ENCODE measurements at regions not wholly inside any gene's neighbourhood (a gene's known extent, or its start where the extent isn't known, plus 50 kb on each side); places are given as distances from the start of the nearest gene placed in this dataset.
A peak's percentile ranks its signal among the peaks of the same experiment; 100 is the strongest.

GRCh38 chr2:151071906-151072305 is 189.8 kb downstream of the RBM43 start:
- no peak for DNase-seq

DNA sequence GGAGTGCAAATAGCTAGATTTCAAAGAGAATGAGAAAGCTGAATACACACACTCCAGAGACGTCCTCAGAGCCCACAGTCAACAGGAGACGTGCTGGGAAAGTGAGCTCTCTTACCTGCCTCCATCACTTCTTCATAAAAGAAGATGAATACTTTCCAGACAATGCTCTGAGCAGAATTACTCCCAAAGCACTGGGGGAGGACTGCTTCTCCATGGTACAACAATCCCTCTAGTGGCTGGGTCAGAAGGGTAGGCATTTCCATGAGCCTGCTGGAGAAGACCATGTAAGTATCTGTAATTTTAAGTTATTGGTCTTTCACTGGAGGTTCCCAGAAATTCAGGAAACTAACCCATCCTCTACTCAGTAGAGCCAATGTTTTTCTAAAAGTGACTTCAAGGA is 190.3 kb downstream of the RBM43 start:
- DNase-seq: no peak

DNA sequence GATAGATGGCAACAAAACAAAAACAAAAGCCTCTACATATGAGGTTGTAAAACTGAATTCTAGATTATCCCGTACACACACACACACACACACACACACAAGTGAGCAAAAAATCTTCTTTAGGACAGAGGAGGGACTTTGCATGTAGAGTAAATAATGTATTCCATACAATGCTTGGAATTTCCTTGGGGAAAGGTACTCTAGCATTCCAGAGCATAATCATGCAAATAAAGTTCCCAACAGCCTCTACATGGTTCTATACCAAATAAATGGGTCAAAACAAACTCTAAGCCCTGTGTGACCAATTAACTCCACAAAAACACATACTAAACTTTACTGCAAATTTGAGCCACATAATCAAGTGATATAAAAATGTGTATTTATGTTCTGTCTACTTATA is 191.4 kb downstream of the RBM43 start:
- DNase-seq: no peak

GRCh38 chr2:151067658-151068369 is 193.8 kb downstream of the RBM43 start:
- no peak for DNase-seq

DNA sequence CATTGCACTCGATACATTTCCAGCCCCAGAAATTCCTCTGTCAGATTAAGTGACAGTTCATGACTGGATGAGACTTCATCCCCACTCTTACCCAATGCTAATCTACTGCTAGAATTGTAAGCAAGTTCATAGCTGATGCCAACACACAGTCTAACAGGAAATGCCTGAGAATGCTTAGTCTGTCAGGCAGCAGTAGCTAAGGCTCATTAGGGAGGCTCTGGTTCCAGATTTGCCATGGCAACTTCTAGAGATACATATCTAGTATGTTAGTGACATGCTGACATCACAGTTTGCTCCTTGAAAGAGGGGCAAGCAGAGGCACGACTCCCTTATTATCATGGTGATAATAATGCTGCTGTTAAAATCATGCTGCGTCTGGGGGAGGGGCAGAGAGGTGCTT is 198.4 kb downstream of the RBM43 start:
- no peak for DNase-seq

DNA sequence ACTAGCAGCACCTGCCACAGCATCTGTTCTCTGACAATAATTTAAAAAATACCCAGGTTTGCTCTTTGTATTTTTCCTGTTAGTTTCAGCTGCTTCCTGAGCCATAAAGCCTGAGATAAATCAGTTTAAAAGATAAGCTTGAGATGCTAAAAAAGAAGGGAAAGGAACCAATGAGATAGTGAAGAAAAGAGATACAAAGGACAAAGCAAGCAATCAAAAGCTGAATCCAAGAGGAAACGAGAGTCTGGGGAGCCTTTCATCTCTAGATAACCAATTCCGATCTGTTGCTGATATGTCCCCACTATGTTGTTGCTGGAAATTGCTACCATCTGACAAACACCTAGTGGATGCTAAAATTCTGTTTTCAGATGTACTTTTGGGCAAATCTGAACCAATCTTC is 201.4 kb downstream of the RBM43 start:
- no peak for DNase-seq

GRCh38 chr2:151056870-151057269 is 204.8 kb downstream of the RBM43 start:
- no peak for DNase-seq

DNA sequence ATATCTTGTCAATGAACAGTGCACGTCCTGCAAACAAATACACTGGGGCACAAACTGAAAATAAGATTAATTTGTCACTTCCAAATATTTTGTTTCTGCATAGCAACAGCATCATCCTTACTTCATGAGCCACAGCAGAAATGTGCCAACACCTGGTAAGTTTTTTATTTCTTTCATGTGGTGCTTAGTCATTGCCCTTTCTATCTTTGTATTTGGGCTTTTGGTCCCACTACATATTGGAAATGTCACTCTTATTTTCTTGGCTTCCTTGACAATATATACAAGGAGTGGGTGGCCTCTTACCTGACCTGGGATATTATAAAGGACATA is 208.0 kb downstream of the RBM43 start:
- DNase-seq: no peak

DNA sequence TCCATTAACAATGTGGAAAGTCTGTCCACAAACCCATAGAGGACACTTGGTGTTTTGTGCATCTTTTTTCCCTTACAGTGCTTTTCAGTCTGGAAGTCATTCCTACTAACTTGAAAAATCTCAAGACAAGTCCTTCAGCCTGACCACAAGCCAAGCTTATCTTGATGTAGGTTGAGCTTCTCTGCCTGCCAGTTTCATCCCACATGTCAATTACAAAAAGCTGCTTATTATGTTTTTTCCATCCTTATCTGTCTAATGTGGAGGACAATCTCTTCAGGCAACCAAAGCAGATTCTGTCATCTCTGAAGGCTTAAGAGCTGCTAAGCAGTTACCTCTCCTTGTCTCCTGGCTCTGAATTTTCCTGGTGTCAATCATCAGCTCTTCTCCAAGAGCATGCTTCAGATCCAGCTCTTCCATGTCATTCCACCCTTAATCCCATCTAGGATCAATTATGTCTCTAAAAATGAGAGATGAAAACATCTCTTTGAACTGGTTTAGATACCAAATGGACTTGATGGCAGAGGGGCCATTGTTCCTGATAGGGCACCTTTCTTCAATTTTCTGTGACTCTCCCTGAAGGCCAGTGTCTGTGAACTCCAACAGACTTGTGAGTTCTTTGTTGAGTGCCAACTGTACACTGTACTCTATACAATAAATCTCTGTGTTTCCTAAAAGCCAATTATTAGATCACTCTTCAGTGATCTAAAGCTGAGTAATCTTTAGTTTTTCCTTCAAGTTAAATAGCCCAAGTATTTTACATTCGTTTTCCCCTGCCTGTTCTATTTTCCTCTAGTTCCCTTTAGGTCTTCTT is 208.6 kb downstream of the RBM43 start:
- DNase-seq: no peak

- DNase-seq: peak; percentile 41
These were observed 210.0 kb downstream of the RBM43 start for GRCh38 chr2:151051574-151052220.

DNA sequence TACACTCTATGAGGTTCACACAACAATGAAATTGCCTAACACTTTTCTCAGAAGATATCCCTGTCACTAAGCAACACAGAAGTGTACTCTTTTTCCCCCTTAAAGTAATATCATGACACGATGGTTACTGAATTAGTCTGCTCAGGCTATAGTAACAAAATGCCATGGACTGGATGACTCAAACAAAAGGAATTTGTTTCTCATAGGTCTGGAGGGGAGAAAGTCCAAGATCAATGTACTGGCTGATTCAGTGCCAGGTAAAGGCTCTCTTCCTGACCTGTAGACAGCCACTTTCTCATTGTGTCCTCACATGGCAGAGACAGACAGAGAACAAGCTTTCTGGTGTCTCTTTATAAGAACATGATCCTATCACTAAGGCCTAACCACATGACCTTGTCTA is 211.9 kb downstream of the RBM43 start:
- DNase-seq: no peak

GRCh38 chr2:151048331-151049054 is 213.2 kb downstream of the RBM43 start:
- no peak for DNase-seq

GRCh38 chr2:151043484-151043883 is 218.2 kb downstream of the RBM43 start:
- DNase-seq: no peak

- DNase-seq: no peak
These were observed 218.7 kb downstream of the RBM43 start for GRCh38 chr2:151042964-151043363.

DNA sequence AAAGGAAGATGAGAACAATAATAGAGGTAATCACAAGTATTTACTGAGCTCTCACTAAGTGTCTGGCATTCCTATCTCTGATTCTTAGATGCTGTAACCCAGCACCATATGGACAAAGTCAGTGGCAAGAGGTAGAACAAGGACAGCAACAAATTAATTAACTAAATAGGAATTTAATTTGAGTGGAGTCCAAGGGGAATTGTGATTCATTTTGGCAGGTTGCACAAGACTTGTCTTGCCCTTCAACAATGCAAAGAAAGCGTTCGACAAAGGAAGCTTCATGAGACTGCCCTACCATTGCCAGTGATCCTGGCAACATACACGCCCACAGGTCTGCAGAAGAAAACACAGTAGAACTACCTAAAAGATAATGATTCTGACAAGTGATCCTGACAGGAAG is 221.6 kb downstream of the RBM43 start:
- DNase-seq: no peak

DNA sequence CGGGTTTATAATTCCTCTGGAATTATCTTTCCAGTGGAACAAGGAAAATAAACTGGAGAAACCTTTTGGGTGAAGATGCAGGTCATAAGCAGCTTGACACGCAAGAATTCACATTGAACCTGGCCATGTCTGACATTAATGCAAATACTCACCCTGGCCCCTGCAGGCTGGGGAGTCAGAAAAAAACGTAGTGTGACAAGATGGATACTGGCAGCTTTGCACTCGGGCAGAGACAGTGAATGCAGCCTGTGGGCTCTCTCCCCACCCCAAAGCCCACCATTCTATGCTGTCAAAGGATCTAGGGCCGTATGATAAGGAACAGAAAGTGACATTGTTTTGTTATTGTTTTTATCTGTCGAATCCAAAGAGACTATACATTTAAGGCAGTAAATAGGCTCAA is 223.1 kb downstream of the RBM43 start:
- DNase-seq: no peak

DNA sequence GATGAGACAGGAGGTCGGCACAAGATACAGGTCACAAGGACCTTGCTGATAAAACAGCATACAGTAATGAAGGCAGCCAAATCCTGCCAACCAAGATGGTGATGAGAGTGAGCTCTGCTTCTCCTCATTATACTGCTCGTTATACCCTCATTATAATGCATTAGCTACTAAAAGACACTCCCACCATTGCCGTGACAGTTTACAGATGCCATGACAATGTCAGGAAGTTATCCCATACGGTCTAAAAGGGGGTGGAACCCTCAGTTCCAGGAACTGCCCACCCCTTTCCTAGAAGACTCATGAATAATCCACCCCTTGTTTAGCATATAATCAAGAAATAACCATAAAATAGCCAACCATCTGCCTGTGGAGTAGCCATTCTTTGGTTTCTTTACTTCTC is 224.2 kb downstream of the RBM43 start:
- no peak for DNase-seq

- no peak for DNase-seq
These were observed 228.1 kb downstream of the RBM43 start for GRCh38 chr2:151033271-151034248.

DNA sequence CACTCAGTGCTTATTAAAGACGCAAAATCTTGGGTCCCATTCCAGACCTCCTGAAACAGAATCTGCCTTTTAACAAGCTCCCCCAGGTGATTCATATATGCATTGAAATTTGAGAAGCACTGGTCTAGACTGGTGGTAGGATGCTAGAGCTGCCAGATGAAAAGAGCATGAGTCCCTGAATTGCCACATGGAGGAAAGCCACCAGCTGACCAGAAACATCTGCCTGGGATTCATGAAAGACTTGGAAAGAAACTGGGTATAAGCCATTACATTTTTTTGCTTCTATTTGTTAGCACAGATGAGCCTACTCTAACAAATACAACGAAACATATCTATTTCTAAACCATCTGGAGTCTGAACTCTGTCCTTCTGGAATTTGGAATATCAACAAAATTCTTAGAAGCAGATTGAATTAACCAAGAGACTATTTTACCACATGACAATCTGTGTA is 228.9 kb downstream of the RBM43 start:
- DNase-seq: no peak

DNA sequence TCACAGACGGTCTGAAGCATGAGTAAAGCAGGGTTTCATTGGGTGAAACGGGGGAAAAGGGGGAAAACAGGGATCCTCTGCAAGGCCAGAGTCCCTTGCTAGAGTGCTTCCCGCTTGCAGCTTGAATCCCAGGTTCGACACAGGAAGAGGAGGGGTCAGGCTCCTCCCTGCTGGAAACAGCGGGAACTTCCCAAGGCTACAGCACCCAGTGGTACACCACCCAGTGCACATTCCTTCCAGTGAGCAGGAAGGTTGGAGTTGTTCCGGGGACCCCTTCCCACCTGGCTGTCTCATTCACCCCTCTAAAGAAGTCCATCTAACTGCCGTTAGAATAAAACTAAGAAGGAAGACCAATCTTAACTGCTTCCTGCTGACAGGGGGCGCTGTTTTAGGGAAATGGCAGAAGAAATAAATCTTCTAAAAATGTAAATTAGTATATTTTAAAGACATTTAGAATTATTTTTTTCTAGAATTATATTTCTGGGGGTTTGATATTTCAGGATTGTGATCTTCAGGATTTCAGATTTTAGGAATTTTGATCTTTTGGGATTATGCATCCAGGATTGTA is 230.9 kb downstream of the RBM43 start:
- no peak for DNase-seq

GRCh38 chr2:151029406-151030157 is 232.1 kb downstream of the RBM43 start:
- no peak for DNase-seq
